ENCODE measurements at regions not wholly inside any gene's neighbourhood (a gene's known extent, or its start where the extent isn't known, plus 50 kb on each side); places are given as distances from the start of the nearest gene placed in this dataset.

DNA sequence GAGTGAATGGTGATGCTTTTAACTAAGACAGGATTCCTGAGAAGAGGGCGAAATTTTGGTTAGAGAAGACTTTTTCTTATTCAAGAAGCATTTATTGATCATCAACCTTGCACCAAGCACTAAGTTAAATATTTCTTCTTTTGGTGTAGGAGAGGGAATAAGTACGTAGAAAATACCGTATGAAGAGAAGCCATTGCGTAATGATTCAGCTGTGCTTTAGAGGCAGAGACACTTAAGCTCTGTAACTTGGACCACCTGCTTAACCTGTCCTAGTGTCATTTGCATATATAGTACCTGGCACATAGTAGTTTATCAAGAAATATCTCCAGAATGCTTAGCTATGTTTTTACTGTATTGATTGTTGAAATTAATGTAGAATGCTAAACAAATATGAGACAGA is 430.9 kb upstream of the ZNF608 start:
- no peak for ATAC-seq (replicated peaks)
- no peaks in the 10 kb centered on the region for H3K27me3 Mint-ChIP-seq
- no peak for DNase-seq
- peaks cover 0 to 10% of the 10 kb centered on the region in 2 donors for H3K9me3 Mint-ChIP-seq
- no peaks in the 10 kb centered on the region for H3K36me3 Mint-ChIP-seq (ENCODE audit: insufficient read depth)
- H3K4me1 Mint-ChIP-seq (ENCODE audit: low read depth in 2 of 2) = no peaks in the 10 kb centered on the region
- H3K27ac Mint-ChIP-seq = no peak overlapping the region
- no peak overlapping the region for H3K4me3 Mint-ChIP-seq

DNA sequence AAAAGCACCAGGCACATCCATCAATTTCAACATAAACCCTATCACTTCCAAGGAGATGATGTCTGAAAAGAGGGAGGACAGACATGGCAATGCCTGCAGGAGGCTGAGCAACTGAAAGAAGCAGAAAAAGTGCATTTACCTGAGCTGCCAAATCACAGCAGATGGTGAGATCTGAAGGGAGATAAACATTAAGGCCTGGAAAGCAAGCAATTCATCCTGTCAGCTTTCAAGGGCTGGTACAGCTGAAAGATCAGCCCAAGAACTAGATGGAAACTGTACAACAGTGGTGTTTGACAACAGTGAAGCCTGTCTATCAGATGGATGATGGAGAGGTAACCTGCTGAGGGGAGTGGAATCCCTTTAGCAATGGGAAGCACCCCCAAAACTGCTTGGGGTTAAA is 433.2 kb upstream of the ZNF608 start:
- H3K27ac Mint-ChIP-seq = no peak overlapping the region
- no peaks in the 10 kb centered on the region for H3K4me1 Mint-ChIP-seq (ENCODE audit: low read depth in 2 of 2)
- peaks cover 0 to 10% of the 10 kb centered on the region in 2 donors for H3K9me3 Mint-ChIP-seq
- no peaks in the 10 kb centered on the region for H3K27me3 Mint-ChIP-seq
- H3K36me3 Mint-ChIP-seq (ENCODE audit: insufficient read depth) = no peaks in the 10 kb centered on the region
- H3K4me3 Mint-ChIP-seq = no peak overlapping the region
- ATAC-seq (replicated peaks) (no peak), DNase-seq (no peak)

DNA sequence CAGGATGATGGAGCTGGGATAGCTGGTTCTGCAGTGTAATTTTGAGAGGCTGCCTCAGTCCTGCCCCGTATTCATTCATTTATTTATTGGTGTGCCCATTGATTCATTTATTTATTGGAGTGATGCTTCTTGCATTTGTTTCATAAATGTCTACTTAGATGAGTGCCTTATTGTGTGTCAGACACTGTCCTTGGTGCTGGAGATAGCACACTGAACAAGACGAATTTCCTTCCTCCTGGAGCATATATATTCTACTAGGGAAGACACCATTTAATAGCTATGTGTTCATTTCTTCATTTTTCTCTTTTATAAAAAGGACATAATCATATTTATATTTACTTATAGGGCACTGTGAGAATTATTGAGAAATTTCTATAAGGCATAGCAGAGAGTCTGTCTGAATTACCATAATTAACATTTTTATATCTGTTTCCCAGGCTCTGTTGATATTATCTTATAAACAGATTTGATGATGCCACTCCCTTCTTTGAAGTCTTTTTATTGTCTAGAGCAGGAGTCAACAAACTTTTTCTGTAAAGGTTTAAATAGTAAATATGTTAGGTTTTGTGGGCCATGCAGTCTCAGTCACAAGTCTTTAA is 433.9 kb upstream of the ZNF608 start:
- Mint-ChIP-seq H3K9me3 (peaks cover 3 to 10% of the 10 kb centered on the region in 2 donors), H3K36me3 (ENCODE audit: insufficient read depth) (no peaks in the 10 kb centered on the region), H3K4me1 (ENCODE audit: low read depth in 2 of 2) (no peaks in the 10 kb centered on the region), H3K27ac (no peak overlapping the region), H3K4me3 (no peak overlapping the region), H3K27me3 (no peaks in the 10 kb centered on the region)
- no peak for ATAC-seq (replicated peaks)
- DNase-seq = no peak

DNA sequence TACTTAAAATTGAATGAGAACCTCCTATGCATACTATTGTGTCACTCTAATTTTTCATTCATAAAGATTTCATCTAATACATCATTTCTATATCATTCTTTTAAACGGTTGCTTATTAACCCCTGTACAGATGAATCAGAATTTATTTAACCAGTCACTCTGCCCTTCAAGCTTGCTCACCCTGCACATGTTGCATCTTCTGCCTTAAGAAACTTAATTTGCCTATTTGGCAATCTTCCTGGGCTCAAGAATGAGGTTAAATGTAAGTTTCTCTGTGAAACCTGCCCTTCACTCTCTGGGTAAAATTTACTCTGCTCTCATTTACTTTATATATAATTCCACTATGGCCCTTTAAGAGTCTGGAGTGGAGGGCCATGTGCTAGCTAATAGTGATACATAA is 434.7 kb upstream of the ZNF608 start:
- Mint-ChIP-seq H3K27ac (no peak overlapping the region), H3K9me3 (peaks cover 11 to 12% of the 10 kb centered on the region in 2 donors), H3K4me3 (no peak overlapping the region)

DNA sequence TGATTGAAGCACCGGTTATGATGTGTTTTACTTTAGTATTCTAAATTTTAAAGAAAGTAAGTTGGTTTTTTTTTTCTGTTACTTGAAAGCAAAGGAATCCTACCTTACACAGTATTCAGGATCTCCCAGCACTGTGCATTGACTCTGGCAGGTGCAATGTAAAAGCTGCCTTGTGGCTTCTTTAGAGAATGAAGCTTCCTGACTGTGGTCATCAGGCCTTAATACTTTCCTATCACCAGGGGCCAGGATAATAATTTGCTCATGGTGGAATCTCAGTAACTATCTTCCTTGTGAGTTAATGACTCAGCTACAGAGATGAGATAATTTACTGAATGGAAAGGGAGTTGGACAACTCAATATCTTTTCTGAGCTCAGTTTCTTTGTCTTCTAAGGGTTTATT is 435.5 kb upstream of the ZNF608 start:
- H3K4me1 Mint-ChIP-seq (ENCODE audit: low read depth in 2 of 2) = no peaks in the 10 kb centered on the region
- H3K27me3 Mint-ChIP-seq = no peaks in the 10 kb centered on the region
- no peak overlapping the region for H3K27ac Mint-ChIP-seq
- H3K36me3 Mint-ChIP-seq (ENCODE audit: insufficient read depth) = no peaks in the 10 kb centered on the region
- DNase-seq = no peak
- no peak overlapping the region for H3K4me3 Mint-ChIP-seq
- no peak for ATAC-seq (replicated peaks)
- peaks cover 11% of the 10 kb centered on the region in 2 donors for H3K9me3 Mint-ChIP-seq

More for the DNA sequence above, 434.7 kb upstream of the ZNF608 start:
- Mint-ChIP-seq H3K4me1 (ENCODE audit: low read depth in 2 of 2) (no peaks in the 10 kb centered on the region), H3K27me3 (no peaks in the 10 kb centered on the region), H3K36me3 (ENCODE audit: insufficient read depth) (no peaks in the 10 kb centered on the region)
- no peak for DNase-seq
- no peak for ATAC-seq (replicated peaks)

DNA sequence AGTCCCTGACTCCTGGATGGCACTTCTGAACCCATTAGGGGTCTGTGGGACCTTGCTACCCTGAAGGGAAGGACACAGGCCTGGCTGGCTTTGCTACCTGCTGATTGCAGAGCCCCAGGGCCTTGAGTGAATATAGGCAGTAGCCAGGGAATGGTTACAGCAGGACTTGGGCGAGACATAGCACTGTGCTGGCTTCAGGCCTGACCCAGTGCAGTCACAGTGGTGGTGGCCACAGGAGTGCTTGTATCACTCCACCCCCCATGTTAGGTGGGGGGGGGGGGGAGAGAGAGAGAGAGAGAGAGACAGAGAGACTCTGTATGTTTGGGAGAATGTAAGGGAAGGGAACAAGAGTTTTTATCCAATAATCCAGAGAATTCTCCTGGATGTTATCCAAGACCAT is 439.3 kb upstream of the ZNF608 start:
- Mint-ChIP-seq H3K27ac (no peak overlapping the region), H3K9me3 (peaks cover 7 to 11% of the 10 kb centered on the region in 2 donors), H3K4me3 (no peak overlapping the region), H3K4me1 (ENCODE audit: low read depth in 2 of 2) (no peaks in the 10 kb centered on the region), H3K36me3 (ENCODE audit: insufficient read depth) (no peaks in the 10 kb centered on the region), H3K27me3 (no peaks in the 10 kb centered on the region)
- ATAC-seq (replicated peaks) = no peak
- DNase-seq = no peak

DNA sequence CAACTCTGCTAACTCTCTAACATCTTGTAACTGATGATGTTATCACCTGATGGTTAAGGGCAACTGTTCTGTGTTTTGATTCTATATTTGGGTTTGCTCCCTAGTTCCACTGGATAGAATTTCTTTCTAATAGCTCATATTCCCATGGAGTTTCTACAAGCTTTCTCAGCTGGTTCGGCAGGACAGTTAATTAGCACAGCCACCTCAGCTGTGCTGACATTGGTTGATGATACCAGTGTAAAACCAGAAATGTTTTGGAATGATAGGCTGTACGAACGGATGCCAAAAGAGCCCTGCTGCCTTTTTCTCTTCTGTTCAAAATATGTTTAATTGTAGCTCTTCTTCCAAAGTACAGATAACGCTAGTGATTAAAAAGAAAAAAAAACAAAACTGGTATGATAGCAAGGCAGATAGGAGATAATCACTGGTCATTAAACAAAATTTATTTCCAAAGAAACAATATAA is 440.5 kb upstream of the ZNF608 start:
- ATAC-seq (replicated peaks) (no peak), DNase-seq (no peak)
- peaks cover 6 to 11% of the 10 kb centered on the region in 2 donors for H3K9me3 Mint-ChIP-seq
- H3K4me1 Mint-ChIP-seq (ENCODE audit: low read depth in 2 of 2) = no peaks in the 10 kb centered on the region
- no peaks in the 10 kb centered on the region for H3K27me3 Mint-ChIP-seq
- no peak overlapping the region for H3K4me3 Mint-ChIP-seq
- no peak overlapping the region for H3K27ac Mint-ChIP-seq
- no peaks in the 10 kb centered on the region for H3K36me3 Mint-ChIP-seq (ENCODE audit: insufficient read depth)

DNA sequence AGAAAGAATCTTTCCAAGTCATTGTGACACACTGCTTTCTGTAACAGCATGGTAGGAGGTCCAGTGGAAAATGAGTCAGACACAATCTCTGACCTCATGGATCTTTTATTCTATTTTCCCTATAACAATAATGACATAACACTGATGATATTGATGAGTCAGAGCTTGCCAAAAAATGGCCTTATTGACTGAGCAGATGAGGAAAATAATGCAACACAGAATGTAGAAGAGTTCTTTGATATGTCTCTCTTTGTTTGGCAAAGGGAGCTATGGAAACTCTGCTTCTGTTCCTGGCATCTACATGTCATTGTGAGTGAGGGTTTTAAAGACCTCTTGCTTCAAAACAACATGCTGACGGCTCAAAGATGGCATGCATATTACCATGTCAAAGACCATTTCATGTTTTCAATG is 443.1 kb upstream of the ZNF608 start:
- Mint-ChIP-seq H3K4me3 (no peak overlapping the region), H3K9me3 (peaks cover 8 to 11% of the 10 kb centered on the region in 2 donors), H3K36me3 (ENCODE audit: insufficient read depth) (no peaks in the 10 kb centered on the region), H3K27me3 (no peaks in the 10 kb centered on the region), H3K4me1 (ENCODE audit: low read depth in 2 of 2) (no peaks in the 10 kb centered on the region), H3K27ac (no peak overlapping the region)
- no peak for ATAC-seq (replicated peaks)
- no peak for DNase-seq

DNA sequence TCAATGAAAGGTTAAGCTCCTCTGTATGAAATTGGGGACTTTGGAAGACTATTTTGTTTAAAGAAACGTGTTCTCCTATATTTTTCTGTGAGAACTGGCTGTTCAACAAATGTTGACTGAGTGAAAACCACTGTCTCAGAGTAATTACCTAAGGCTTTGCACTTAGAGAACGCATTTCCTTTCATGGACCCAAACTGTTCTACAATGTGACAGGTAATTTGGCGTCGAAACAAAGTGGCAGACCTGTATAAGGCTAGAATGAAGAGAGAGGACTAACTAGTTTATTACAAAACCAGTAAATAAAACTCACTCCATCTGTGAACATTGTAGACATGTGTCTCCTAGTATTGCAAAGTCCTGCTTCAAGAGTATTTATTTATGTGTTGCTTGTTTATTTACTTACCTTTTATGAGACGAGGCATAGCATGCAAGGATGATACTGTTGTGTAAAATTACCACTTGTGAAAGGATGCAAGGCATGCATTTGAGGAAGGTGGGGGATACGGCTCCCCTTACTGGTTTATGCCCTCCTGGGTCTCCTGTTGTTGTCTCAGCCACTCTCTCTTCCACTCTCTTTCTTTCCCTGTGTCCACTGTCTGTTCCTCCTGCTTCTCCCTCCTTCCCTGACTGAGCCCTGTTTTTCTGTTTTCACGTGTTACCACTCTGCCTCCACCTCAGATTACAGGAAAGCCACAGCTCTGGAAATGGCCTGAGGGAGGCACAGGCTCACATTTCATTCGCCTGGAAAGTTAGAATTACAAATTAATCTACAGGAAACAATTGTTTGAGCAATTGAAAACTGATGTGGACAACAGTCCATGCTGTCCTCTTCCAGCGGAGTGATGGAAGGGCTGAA is 444.0 kb upstream of the ZNF608 start:
- Mint-ChIP-seq H3K4me1 (ENCODE audit: low read depth in 2 of 2) (no peaks in the 10 kb centered on the region), H3K9me3 (peaks cover 7 to 8% of the 10 kb centered on the region in 2 donors), H3K36me3 (ENCODE audit: insufficient read depth) (no peaks in the 10 kb centered on the region), H3K27ac (no peak overlapping the region), H3K4me3 (no peak overlapping the region), H3K27me3 (no peaks in the 10 kb centered on the region)
- ATAC-seq (replicated peaks) = no peak
- DNase-seq = no peak

DNA sequence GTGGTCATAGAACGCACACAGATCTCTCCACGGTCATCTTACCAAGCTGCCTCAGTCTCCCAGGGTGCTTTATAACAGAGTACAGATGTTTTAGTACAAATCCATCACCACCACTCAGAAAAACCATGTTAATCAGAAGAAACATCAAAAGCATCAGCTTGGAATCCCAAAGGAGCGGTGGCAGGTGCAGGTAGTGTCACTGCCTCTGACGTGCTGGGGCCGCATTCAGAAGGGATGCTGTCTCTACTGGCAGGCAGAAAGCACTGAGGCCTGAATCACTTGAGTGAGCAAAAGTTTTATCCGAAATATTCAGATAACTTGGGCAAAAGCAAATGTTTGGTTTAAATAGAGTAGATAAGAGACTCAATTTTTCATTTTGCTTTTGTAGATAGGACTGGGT is 448.4 kb upstream of the ZNF608 start:
- DNase-seq = no peak
- Mint-ChIP-seq H3K36me3 (ENCODE audit: insufficient read depth) (no peaks in the 10 kb centered on the region), H3K4me3 (no peak overlapping the region), H3K27me3 (no peaks in the 10 kb centered on the region), H3K9me3 (peaks cover 0 to 7% of the 10 kb centered on the region in 2 donors), H3K4me1 (ENCODE audit: low read depth in 2 of 2) (no peaks in the 10 kb centered on the region), H3K27ac (no peak overlapping the region)
- no peak for ATAC-seq (replicated peaks)

DNA sequence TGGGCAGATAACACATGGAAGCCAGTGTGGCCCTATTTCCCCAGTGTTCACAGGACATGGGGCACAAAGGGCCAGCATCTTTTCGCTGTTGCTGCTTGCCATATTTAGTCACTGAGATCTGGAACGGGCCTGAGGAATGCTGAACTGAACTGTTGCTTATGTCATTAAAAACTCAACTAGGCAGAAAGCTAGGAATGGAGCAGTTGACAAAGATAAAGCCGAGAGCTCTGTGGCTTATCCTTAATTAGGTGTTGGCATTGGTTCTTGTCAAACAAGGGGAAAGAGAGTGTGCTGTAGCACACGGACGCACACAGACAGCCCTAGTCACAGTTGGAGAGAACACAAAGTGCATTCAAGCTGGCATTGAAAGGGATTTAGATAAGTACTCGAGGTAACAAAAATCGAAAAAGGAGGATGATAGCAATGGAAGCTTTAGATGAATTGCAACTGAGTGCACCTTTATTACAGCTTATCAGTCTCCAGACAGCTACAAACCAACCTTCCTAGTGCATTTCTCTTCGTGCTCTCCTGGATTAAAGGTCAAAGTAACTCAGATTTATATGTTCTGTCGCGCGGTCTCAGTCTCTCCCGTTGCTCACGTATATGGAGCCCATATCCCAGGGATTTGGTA is 450.2 kb upstream of the ZNF608 start:
- Mint-ChIP-seq H3K27me3 (no peaks in the 10 kb centered on the region), H3K4me1 (ENCODE audit: low read depth in 2 of 2) (no peaks in the 10 kb centered on the region), H3K9me3 (peaks cover 0 to 5% of the 10 kb centered on the region in 2 donors), H3K4me3 (no peak overlapping the region), H3K27ac (no peak overlapping the region), H3K36me3 (ENCODE audit: insufficient read depth) (no peaks in the 10 kb centered on the region)
- ATAC-seq (replicated peaks) = no peak
- no peak for DNase-seq

DNA sequence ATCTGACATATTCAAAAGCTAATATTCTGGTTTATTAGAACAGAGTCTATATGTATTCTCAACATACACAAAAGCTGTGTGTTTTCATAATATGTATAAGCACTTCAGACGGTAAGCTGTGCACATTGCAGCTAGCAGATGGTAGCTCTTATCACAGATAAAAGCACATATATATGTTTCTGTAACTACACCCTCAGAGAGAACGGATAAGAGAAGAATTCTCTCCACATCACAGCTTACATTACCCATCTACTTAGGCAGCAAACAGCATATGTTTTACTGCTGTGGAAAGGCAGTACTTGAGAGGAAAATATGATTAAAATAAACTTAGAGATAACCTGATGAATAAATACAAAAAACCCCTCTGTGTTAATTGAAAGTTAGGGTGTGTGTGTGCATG is 450.9 kb upstream of the ZNF608 start:
- Mint-ChIP-seq H3K4me3 (no peak overlapping the region), H3K27me3 (no peaks in the 10 kb centered on the region), H3K27ac (no peak overlapping the region), H3K9me3 (peaks cover 0 to 8% of the 10 kb centered on the region in 2 donors), H3K4me1 (ENCODE audit: low read depth in 2 of 2) (no peaks in the 10 kb centered on the region), H3K36me3 (ENCODE audit: insufficient read depth) (no peaks in the 10 kb centered on the region)
- ATAC-seq (replicated peaks) = no peak
- DNase-seq = no peak

DNA sequence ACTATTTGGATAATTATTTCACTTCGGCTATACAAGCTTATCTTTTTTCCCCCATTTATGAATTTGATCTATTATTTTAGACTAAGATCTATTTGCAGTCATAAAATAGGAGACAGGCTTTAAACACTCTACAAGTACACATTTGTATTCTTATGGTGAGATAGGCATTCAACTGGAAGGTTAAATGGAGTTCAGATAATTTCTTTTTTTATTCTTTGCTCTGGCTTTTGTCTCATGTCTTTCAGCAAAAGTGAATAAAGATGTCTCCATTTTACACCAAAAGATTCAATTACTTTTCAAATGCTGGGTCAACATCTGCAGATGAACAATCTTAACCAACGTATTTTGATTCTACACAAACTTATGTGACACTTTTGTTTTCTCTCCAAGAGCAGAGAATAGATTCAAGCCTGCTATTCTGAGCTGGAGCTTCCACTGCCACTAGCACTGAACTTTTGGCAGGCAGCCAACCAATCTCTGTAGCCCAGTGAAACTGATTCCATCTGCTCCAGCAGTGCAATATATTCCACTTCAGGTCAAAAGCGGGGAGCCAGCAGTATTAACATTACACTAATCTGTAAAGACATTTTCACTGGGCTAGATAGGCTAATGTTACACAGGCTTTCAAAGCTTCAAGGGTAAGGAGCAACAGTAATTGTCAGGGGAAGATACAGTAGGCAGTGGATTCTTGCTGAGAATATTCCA is 452.0 kb upstream of the ZNF608 start:
- H3K27me3 Mint-ChIP-seq = no peaks in the 10 kb centered on the region
- H3K9me3 Mint-ChIP-seq = peaks cover 0 to 10% of the 10 kb centered on the region in 2 donors
- DNase-seq = no peak
- ATAC-seq (replicated peaks) = no peak
- no peaks in the 10 kb centered on the region for H3K4me1 Mint-ChIP-seq (ENCODE audit: low read depth in 2 of 2)
- no peak overlapping the region for H3K27ac Mint-ChIP-seq
- no peaks in the 10 kb centered on the region for H3K36me3 Mint-ChIP-seq (ENCODE audit: insufficient read depth)
- no peak overlapping the region for H3K4me3 Mint-ChIP-seq

Data from effector memory CD8-positive, alpha-beta T cell (primary cell).